ENCODE measurements at regions not wholly inside any gene's neighbourhood (a gene's known extent, or its start where the extent isn't known, plus 50 kb on each side); places are given as distances from the start of the nearest gene placed in this dataset.

DNA sequence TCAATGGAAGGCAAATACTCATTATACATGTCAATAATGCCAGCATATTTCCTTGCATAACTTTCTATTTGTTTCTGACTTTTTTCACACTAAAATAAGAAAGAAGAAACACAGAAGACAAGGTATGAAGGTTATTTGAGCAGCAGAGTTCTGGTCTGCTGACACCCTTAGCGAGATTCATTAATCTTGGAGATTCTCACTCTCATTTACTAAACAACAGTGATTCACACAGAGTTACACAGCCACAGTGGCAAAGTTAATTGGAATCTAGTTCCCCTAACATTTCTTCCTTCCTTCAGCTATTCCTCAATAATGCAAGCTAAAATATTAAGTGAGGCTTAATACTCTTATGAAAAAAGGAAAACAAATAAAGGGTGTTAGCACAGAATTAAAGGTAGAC is 1044.0 kb downstream of the IGSF11 start:
- Histone ChIP-seq H3K36me3 (ENCODE audit: control insufficient read depth, insufficient read depth, low read length) (no peaks in the 10 kb centered on the region), H3K9me3 (replicated peaks; ENCODE audit: control insufficient read depth, insufficient read depth, low read depth, low read length) (no peaks in the 10 kb centered on the region), H2AFZ (ENCODE audit: low read depth, low read length) (no peak overlapping the region), H3K4me1 (replicated peaks in 1 of 2; ENCODE audit: control insufficient read depth in 2 of 2, insufficient read depth in 2 of 2, low read length in 2 of 2) (no peaks in the 10 kb centered on the region), H3K4me2 (ENCODE audit: insufficient read depth, low read length) (no peak overlapping the region), H3K4me3 (no peak overlapping the region), H3K27ac (ENCODE audit: extremely low read depth, low read depth, low read length) (no peak overlapping the region), H3K79me2 (ENCODE audit: control insufficient read depth, insufficient read depth, low read length) (no peaks in the 10 kb centered on the region), H3K27me3 (ENCODE audit: control insufficient read depth in 2 of 2, insufficient read depth in 2 of 2, low read length in 2 of 2) (no peaks in the 10 kb centered on the region), H3K9ac (ENCODE audit: insufficient read depth in 1 of 2, low read depth in 2 of 2, low read length in 2 of 2) (no peak overlapping the region), H4K20me1 (replicated peaks; ENCODE audit: control insufficient read depth, insufficient read depth, low read length) (no peaks in the 10 kb centered on the region), H3K9me1 (ENCODE audit: control insufficient read depth, insufficient read depth, low read length) (no peaks in the 10 kb centered on the region)
- ChIA-PET POLR2A (no interaction called here), CTCF (ENCODE audit: low intra/inter-chr PET ratio) (no interaction called here)
- TF ChIP-seq ZNF717 (CRISPR knock-in tag; IDR thresholded peaks at IDR 0.05) (no peak), STAT5A (IDR thresholded peaks at IDR 0.05; ENCODE audit: borderline replicate concordance, low read length) (no peak), ZNF263 (CRISPR knock-in tag; IDR thresholded peaks at IDR 0.05; ENCODE audit: borderline replicate concordance) (no peak), NCOR1 (IDR thresholded peaks at IDR 0.05) (no peak), CEBPG (CRISPR knock-in tag; IDR thresholded peaks at IDR 0.05) (no peak), CEBPG (tag; conservative IDR thresholded peaks at IDR 0.05 in 1 of 2, IDR thresholded peaks at IDR 0.05 in 1 of 2) (no peak), FOXK1 (CRISPR knock-in tag; IDR thresholded peaks at IDR 0.05; ENCODE audit: borderline replicate concordance) (no peak)
- TF ChIP-seq, protein P1, sequence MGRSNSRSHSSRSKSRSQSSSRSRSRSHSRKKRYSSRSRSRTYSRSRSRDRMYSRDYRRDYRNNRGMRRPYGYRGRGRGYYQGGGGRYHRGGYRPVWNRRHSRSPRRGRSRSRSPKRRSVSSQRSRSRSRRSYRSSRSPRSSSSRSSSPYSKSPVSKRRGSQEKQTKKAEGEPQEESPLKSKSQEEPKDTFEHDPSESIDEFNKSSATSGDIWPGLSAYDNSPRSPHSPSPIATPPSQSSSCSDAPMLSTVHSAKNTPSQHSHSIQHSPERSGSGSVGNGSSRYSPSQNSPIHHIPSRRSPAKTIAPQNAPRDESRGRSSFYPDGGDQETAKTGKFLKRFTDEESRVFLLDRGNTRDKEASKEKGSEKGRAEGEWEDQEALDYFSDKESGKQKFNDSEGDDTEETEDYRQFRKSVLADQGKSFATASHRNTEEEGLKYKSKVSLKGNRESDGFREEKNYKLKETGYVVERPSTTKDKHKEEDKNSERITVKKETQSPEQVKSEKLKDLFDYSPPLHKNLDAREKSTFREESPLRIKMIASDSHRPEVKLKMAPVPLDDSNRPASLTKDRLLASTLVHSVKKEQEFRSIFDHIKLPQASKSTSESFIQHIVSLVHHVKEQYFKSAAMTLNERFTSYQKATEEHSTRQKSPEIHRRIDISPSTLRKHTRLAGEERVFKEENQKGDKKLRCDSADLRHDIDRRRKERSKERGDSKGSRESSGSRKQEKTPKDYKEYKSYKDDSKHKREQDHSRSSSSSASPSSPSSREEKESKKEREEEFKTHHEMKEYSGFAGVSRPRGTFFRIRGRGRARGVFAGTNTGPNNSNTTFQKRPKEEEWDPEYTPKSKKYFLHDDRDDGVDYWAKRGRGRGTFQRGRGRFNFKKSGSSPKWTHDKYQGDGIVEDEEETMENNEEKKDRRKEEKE (IDR thresholded peaks at IDR 0.05; ENCODE audit: borderline replicate concordance in 1 of 2, control insufficient read depth in 1 of 2, low read depth in 2 of 2, low read length in 1 of 2): no peak
- TF ChIP-seq, protein P2, sequence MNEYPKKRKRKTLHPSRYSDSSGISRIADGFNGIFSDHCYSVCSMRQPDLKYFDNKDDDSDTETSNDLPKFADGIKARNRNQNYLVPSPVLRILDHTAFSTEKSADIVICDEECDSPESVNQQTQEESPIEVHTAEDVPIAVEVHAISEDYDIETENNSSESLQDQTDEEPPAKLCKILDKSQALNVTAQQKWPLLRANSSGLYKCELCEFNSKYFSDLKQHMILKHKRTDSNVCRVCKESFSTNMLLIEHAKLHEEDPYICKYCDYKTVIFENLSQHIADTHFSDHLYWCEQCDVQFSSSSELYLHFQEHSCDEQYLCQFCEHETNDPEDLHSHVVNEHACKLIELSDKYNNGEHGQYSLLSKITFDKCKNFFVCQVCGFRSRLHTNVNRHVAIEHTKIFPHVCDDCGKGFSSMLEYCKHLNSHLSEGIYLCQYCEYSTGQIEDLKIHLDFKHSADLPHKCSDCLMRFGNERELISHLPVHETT (CRISPR knock-in tag; conservative IDR thresholded peaks at IDR 0.05 in 1 of 2, IDR thresholded peaks at IDR 0.05 in 1 of 2): no peak
- BruUV-seq (replicated peaks): no TSS peak
- intact Hi-C loops (cut with micrococcal nuclease) (no loop called here), in situ Hi-C loops (cut with MboI) (no loop called here)
- ATAC-seq: no peak
- DNase-seq (ENCODE audit: extremely low read depth in 1 of 4, low spot score in 3 of 4): no peak
- no peak for FAIRE-seq
- 0% methylated on average over 1 of the region's 1 CpG for WGBS (ENCODE audit: insufficient coverage, low coverage, missing lambda C conversion rate)

Data from K562 (cell line).